GM18502 (cell line): ENCODE measurements at regions not wholly inside any gene's neighbourhood (a gene's known extent, or its start where the extent isn't known, plus 50 kb on each side); places are given as distances from the start of the nearest gene placed in this dataset.
"Not testable (repeated sequence)": the region's sequence is repeated elsewhere in the genome, so short reads cannot be mapped to it uniquely, and the experiment has no call there.

Experiments
- ATAC-seq: cut with Tn5 transposase; IDR thresholded peaks from one replicate; pipeline ENCODE4 v1.9.1; 2021; ENCODE audit warnings: mild to moderate bottlenecking; ENCODE audit not compliant: unreplicated experiment, poor library complexity

- no peak for ATAC-seq
These were observed 87.1 kb upstream of the PTHLH start for GRCh38 chr12:28059668-28060067.

- ATAC-seq: no peak
These were observed 88.3 kb upstream of the PTHLH start for GRCh38 chr12:28060871-28061270.

GRCh38 chr12:28063355-28063880 is 90.9 kb upstream of the PTHLH start:
- no peak for ATAC-seq

DNA sequence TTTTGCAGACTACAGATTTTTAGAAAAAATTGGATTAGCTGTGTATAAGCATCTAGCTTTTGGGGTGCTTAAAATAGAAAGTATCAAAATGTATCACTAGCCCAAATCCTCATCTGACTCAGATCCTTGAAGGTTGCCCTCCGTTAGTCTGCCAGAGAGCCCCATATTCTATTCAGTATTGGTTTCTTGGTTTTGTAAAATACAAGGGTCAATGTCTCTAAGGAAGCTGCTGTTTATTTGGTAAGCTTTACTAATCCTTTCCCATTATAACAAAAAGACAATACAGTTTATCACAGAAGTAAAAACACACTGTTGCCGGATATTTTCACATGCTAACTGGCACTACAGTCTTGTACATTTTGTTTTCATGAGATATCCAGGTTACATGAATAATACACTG is 92.8 kb upstream of the PTHLH start:
- no peak for ATAC-seq

GRCh38 chr12:28065889-28066630 is 93.5 kb upstream of the PTHLH start:
- no peak for ATAC-seq

- ATAC-seq: no peak
These were observed 94.3 kb upstream of the PTHLH start for GRCh38 chr12:28066879-28067278.

DNA sequence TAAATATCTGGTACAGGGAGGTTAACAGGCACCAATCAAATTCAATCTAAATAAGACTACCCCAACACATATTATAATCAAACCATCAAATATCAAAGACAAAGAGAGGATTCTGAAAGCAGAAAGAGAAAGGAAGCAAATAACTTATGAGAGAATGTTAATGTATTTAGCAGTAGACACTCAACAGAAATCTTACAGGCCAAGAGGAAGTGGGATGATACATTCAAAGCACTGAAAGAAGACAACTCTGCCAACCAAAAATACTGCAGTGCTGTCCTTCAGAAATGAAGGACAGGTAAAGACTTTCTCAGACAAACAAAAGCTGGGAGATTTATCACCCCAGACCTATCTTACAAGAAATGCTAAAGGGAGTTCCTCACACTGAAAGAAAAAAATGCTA is 95.9 kb upstream of the PTHLH start:
- ATAC-seq: no peak

GRCh38 chr12:28079539-28079938 is 107.0 kb upstream of the PTHLH start:
- ATAC-seq: no peak

DNA sequence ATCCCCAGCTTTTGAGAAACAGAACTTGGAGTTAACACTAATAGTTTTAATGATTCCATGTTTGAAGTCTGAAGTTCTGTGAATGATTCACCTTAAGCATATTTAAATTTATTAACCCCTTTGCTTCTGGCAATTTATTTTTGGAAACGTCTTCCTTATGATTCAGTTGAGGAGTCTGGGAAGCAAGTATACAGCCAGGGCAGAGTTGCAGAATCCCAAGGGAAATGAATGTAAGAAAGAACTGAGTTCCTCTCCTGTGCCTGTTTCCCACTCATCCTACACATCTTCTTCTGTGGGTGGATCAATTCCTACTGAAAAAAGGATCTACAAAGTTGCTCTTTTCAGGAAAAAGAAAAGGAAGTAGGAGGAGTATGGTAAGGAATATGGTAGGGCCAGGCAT is 108.2 kb upstream of the CCDC91 start:
- no peak for ATAC-seq

- ATAC-seq: no peak
These were observed 106.2 kb upstream of the CCDC91 start for GRCh38 chr12:28083840-28084678.

DNA sequence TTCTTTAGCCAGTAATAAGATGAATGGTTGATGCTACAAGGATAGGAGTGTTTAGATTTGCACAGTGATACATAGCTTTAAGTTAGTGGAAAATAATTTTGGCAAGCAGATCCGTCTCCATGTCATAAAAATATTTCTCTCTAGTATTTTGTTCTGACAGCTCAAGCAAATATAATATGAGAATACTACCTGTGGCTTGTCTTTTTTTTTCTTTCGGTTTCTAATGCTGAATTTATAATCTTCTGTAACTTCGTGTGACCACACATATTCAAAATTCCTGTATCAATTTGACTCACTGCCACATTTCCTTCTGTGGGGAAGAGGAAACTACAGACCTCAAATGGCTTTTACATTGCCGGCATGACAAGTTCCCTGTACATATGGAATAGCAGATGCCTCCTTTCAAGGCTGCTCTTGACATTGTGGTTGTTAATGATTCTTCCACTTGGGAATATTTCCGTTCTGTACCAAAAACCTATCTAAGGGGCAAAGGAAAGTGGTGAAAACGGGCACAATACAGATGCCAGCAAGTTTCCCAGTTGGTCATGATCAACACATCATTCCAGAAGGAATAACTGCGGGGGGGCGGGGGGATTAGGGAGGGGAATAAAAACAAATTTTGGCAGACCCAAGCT is 103.6 kb upstream of the CCDC91 start:
- peak; percentile 82 for ATAC-seq

DNA sequence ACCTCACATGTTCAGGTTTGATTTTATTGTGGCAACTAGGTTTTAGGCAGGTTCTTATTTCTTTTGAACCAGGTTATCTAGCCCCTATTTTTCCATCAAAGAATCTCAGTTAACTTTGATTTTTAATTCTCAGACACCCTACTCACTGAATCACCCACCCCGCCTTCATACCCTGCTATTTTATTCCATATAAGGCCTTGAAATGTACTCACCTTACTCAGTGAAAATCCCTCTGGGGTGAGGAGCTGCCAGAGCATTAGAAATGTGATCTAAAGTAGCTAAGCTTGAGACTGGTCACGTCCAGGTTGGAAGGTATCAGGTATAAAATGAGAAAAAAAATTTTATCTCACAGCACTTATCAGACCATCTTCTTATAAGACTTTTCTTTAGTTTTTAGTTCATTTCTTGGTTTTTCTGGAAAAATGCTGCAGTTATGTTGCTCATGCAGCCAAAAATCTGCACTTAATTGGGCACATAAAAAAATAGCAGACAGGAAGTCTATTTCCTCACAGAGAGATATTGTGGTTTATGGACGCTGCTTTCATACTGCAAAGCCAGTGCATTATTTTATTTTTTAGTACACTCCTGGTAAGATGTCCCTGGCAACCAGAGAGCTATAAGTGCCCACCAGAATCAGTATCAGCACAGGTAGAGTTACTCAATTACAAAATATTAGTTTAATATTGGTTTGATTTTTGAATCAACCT is 101.5 kb upstream of the CCDC91 start:
- no peak for ATAC-seq

DNA sequence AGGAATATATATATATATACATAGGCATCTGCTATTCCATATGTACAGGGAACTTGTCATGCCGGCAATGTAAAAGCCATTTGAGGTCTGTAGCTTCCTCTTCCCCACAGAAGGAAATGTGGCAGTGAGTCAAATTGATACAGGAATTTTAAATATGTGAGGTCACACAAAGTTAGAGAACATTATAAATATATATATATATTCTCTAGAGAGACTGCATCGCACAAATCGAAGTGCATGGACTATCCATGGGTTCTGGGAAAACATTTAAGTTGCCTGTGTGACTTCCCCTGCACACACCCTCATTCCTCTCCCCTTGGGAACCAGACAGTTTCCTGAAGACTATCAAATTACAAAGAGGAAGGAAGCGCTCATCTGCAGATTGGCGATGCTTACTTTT is 100.9 kb upstream of the CCDC91 start:
- no peak for ATAC-seq

DNA sequence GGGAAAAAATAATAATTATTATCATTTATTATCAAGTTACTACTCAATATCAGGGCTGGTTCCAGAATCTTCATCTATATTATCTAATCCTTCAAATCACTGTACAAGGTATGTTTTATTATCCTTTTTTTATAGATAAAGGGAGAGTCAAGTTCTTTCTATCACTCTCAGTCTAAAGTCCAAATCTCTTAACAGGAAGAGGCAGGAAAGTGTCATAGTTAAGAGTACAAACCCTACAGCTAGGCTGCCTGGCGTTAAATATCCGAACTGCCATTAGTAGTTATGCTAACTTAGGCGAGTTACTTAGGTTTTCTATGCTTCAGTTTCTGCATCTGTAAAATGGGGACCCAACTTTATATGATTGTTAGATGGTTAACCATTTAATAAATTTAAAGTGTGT is 99.4 kb upstream of the CCDC91 start:
- no peak for ATAC-seq

GRCh38 chr12:28092396-28092795 is 97.9 kb upstream of the CCDC91 start:
- ATAC-seq: no peak

GRCh38 chr12:28096649-28097048 is 93.6 kb upstream of the CCDC91 start:
- ATAC-seq: no peak

GRCh38 chr12:28097221-28097620 is 93.0 kb upstream of the CCDC91 start:
- no peak for ATAC-seq

DNA sequence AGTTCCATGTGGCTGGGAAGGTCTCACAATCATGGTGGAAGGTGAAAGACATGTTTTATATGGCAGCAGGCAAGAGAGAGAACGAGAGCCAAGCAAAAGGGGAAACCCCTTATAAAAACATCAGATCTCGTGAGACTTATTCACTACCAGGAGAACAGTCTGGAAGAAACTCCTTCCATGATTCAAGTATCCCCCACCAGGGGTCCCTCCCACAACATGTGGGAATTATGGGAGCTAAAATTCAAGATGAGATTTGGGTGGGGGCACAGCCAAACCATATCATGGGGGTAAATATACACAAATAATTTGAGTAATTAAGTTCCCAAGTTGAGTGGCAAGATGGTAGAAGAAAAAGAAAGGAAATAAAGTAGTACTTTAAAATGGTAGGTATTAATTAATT is 91.0 kb upstream of the CCDC91 start:
- not testable (repeated sequence) for ATAC-seq

- no peak for ATAC-seq
These were observed 90.4 kb upstream of the CCDC91 start for GRCh38 chr12:28099871-28100270.

DNA sequence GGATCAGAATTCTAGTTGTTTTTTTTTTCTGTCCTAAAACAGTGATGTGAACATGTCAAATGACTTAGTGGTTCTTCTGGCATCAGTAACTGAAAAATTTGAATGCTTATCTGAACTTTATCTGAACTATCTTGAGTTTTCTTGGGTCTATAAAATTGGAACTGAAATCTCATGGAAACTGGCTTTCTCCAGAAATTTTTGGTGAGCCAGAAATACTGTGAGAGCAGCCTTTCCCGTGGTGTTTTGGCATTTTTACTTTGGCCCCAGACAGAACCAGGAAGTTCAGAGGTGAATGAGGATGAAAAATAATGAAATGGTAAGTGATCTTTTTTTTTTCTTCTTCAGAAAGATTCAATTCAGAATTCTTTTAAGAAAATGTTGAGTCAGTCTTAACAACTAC is 89.5 kb upstream of the CCDC91 start:
- ATAC-seq: no peak
